GM21526 (cell line): ENCODE measurements at regions not wholly inside any gene's neighbourhood (a gene's known extent, or its start where the extent isn't known, plus 50 kb on each side); places are given as distances from the start of the nearest gene placed in this dataset.
A peak's percentile ranks its signal among the peaks of the same experiment; 100 is the strongest.

Experiments used
- ATAC-seq: cut with Tn5 transposase; IDR thresholded peaks from one replicate; pipeline ENCODE4 v1.9.1; 2021; ENCODE audit warnings: moderate library complexity; ENCODE audit not compliant: unreplicated experiment, low FRiP score

- no peak for ATAC-seq
Measured at GRCh38 chr4:123090886-123091285, 168.5 kb upstream of the NUDT6 start.

GRCh38 chr4:123092586-123092985 lies 170.2 kb upstream of the NUDT6 start:
- ATAC-seq = no peak

GRCh38 chr4:123093236-123093635 lies 170.8 kb upstream of the NUDT6 start:
- ATAC-seq = no peak

- ATAC-seq = no peak
Measured at GRCh38 chr4:123096038-123096437, 173.6 kb upstream of the NUDT6 start.

- peak; percentile 77 for ATAC-seq
Measured at GRCh38 chr4:123102897-123103471, 180.6 kb upstream of the NUDT6 start.

GRCh38 chr4:123104310-123105025 lies 182.1 kb upstream of the NUDT6 start:
- ATAC-seq = no peak

- ATAC-seq = no peak
Measured at GRCh38 chr4:123105026-123105420, 182.6 kb upstream of the NUDT6 start.

GRCh38 chr4:123106747-123107146 lies 184.3 kb upstream of the NUDT6 start:
- no peak for ATAC-seq

- ATAC-seq = no peak
Measured at GRCh38 chr4:123107444-123108252, 185.3 kb upstream of the NUDT6 start.

GRCh38 chr4:123109139-123109538 lies 186.7 kb upstream of the NUDT6 start:
- ATAC-seq = no peak

- no peak for ATAC-seq
Measured at GRCh38 chr4:123110147-123110546, 187.8 kb upstream of the NUDT6 start.

GRCh38 chr4:123110685-123111084 lies 188.3 kb upstream of the NUDT6 start:
- no peak for ATAC-seq

GRCh38 chr4:123113155-123113554 lies 190.8 kb upstream of the NUDT6 start:
- no peak for ATAC-seq

GRCh38 chr4:123114084-123114914 lies 191.9 kb upstream of the NUDT6 start:
- ATAC-seq = no peak

GRCh38 chr4:123114915-123115756 lies 192.7 kb upstream of the NUDT6 start:
- no peak for ATAC-seq

- ATAC-seq = no peak
Measured at GRCh38 chr4:123116412-123116811, 194.0 kb upstream of the NUDT6 start.

- no peak for ATAC-seq
Measured at GRCh38 chr4:123120473-123120872, 198.1 kb upstream of the NUDT6 start.

GRCh38 chr4:123121241-123121907 lies 199.0 kb upstream of the NUDT6 start:
- no peak for ATAC-seq

GRCh38 chr4:123125477-123125876 lies 203.1 kb upstream of the NUDT6 start:
- ATAC-seq = no peak
